NCI-H82 treated with DMSO at 0.1 percent for 48 hours (cell line): ENCODE measurements at regions not wholly inside any gene's neighbourhood (a gene's known extent, or its start where the extent isn't known, plus 50 kb on each side); places are given as distances from the start of the nearest gene placed in this dataset.

Experiments
- DNase-seq: peaks from one replicate; lab custom pipeline; 2025; ENCODE audit not compliant: unreplicated experiment; lab: John Stamatoyannopoulos, UW

DNA sequence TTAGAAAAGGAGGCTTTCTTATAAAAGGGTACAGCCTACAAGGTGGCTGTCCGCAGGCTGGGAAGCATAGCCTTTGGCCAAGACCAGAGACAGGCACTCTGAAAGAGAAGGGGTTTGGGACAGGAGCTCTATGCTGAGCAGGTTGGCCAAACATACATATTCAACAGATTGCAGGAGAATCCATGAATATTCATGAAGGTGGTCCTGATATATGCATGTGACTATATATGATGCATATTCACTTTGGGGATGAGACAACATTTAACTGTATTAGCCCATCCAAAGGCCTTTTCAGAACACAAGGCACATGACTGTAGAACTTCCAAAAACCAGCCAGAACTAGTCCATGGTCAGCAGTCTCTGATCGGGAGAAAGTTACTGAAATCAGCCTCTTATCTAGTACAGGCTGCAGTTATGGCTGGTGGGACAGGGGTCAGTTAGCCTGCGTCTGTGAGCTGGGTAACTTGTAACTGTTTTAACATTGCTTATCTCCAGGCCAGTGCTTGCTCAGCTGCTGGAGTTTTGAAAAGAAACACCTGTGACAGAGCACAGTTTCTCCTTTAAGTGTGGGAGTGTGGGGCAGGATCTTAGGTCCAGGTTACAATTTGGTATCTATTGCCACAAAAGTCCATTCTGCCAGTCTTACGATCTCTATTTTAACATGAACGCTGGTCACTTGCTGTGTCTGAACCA lies 924.2 kb downstream of the UQCRFS1 start:
- no peak for DNase-seq

DNA sequence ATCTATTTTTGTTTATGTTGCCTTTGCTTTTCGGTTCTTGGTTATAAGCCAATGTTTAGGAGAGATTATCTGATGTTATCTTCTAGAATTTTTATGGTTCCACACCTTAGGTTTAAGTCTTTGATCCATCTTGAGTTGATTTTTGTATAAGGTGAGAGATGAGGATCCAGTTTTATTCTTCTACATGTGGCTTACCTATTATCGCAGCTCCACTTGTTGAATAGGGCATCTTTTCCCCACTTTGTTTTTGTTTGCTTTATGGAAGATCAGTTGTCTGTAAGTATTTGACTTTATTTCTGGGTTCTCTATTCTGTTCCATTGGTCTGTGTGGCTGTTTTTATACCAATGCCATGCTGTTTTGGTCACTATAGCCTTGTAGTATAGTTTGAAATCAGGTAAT lies 927.0 kb downstream of the UQCRFS1 start:
- DNase-seq = no peak

- DNase-seq = no peak
These were observed 927.9 kb downstream of the UQCRFS1 start for GRCh38 chr19:28285078-28285477.

GRCh38 chr19:28284389-28284788 lies 928.6 kb downstream of the UQCRFS1 start:
- DNase-seq = no peak

- no peak for DNase-seq
These were observed 929.4 kb downstream of the UQCRFS1 start for GRCh38 chr19:28283592-28283991.

GRCh38 chr19:28281676-28282075 lies 931.3 kb downstream of the UQCRFS1 start:
- no peak for DNase-seq

GRCh38 chr19:28264556-28264955 lies 948.4 kb downstream of the UQCRFS1 start:
- peak; percentile 23 for DNase-seq

- no peak for DNase-seq
These were observed 954.1 kb downstream of the UQCRFS1 start for GRCh38 chr19:28258829-28259228.

GRCh38 chr19:28257396-28257795 lies 955.6 kb downstream of the UQCRFS1 start:
- no peak for DNase-seq

DNA sequence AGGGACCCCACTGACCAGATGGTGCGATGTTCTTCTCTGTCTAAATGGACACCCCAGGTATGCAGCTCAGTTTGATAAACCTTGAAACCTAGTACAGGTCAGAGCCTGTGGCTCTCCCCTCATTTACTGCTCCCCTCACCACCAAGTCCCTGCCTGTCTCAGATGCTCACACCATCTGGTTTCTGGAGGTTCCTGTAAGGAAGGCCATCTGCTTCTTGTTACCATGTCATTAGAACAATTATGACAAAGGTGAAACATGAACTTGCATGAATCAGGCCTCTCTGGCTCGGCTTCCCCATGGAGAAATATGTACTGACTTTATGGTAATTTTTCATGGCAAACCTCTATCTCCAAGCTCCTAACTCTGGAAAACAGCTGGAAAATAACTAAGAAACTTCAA lies 965.7 kb downstream of the UQCRFS1 start:
- DNase-seq = no peak

DNA sequence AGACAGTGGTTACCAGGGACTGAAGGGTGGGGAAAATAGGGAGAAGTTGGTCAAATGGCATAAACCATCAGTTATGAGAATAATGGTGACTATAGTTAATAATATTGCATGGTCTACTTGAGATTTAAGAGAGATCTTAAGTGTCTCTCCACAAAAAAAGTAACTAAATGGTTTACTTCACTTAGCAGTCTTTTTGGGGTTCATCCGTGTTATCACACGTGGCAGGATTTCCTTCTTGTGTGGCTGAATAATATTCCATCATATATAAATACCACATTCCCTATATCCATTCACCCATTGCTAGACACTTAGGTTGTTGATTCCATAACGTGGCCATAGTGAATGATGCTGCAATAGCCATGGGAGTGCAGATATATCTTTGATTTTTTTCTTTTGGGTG lies 967.0 kb downstream of the UQCRFS1 start:
- no peak for DNase-seq

DNA sequence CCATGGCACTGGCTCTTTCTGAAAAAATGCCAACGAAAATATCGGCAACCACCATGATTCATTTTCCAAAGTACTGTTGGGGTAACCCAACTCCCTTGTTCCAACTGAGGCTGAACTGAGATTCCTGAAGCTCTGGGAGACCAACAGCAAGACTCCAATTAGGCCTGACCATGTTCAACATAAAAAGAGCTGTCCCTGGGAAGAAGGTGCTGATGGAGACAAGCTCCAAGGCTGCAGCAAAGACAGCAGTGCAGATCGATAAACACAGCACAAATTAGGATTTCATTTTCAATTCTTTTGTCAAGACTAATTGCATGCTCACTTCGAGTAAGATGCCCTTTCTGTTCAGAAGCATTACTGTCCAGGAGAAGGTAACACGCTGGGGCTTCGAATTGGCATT lies 968.0 kb downstream of the UQCRFS1 start:
- no peak for DNase-seq

- DNase-seq = peak; percentile 3
These were observed 970.5 kb downstream of the UQCRFS1 start for GRCh38 chr19:28242317-28242927.

DNA sequence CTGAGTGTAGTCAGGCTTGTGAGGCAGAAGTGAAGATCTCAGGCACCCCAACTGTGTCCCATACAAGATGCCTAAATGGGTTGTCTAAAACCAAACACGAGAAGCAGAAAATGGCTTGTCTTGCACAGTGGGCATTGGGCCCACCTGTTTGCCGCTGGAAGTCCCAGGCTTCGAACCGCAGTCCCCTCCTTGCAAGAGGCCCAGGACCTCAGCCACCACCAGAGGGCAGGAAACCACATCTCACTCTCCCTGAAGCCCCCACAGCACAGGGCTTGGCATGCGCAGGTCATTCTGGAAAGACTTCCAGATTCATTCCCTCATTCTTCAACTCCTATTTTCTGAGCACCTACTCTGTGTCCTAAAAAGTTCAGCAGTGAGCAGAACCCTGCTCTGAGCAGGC lies 973.7 kb downstream of the UQCRFS1 start:
- no peak for DNase-seq

DNA sequence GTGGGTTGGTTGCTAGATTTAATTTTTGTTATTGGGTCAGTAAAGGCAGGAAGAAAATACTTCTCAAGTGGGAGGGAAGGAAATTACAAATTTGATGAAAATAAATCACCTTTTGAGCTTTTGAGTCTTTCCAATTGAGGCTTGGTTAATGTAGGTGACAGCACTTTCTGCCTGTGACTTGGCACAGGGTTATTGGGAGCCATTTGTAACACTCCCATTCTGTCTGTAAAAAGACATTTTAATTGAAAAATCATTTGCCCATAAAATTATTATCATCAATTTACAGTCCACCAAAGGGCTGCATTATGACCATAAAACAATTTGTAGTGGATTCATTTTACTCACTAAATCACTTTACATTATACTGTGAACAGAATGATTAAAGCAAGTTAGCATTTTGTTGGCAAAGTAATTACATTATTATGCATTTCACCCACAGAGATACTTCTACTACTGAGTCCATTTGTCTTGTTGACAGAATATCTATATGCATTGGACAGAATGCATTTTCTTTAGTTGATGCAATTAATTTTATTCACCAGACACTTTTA lies 974.6 kb downstream of the UQCRFS1 start:
- DNase-seq = no peak

DNA sequence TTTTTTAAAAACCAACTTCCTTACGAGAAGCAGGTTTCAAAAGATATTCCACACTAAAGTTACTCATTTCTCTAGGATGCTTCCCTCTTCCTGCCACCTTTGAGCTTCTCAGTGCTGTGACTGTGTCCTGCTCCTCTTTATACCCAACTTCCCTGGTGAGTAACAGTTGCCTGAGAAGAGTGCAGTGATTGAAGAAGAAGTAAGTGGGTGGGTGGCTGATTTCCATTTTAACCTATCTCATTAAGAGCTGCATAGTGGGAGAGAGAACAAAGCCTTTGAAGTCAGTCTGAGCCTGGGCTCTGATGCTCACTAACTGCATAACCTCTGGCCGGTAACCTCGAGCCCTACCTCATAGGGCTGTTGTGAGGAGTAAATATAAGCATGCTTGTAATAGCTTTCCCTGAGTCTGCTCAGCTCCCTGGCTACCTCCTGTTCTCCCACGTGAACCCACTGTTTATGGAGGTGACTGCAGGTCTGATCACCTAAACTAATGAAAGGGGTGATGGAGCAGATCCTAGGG lies 977.3 kb downstream of the UQCRFS1 start:
- DNase-seq = no peak

GRCh38 chr19:28234637-28235036 lies 978.3 kb downstream of the UQCRFS1 start:
- no peak for DNase-seq

- no peak for DNase-seq
These were observed 984.1 kb downstream of the UQCRFS1 start for GRCh38 chr19:28228854-28229253.

GRCh38 chr19:28224441-28224840 lies 988.5 kb downstream of the UQCRFS1 start:
- DNase-seq = no peak

GRCh38 chr19:28221736-28222135 lies 991.2 kb downstream of the UQCRFS1 start:
- DNase-seq = no peak

DNA sequence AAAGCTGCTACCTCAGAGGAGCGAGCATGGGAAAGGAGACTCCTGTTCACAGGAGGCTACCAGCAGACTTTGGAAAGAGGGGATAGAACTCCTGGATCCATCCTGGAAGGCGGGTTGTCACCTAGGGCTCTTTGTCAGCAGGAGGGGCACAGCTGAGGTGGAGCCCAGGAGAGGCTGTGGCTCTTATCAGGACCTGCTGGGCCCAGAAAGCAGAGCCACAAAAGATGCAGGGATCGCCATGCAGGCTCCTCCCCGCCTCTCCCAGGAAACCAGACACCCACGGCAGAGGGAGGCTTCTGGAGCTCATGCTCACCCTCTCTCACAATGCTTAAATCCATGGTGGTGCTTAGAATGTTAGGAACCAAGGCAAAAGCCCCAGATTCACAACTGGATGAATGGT lies 994.2 kb downstream of the UQCRFS1 start:
- DNase-seq = no peak

DNA sequence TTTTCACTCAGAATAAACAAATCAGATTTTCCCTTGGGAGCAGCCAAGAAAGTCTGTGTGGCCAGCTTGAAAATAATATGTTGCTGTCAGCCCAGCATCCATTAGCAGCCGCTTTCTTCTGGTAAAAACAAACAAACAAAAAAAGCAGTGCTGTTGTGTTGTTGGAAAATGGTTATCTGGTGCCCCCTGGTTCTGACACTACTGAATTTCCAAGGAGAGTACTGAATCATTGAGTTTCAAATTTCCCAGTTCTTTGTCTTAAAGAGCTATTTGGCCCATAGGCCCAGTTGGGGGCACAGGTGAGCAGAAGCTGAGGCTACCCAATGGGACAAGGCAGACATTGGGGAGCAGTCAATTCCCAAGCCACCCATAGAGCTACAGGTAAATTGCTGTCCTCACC lies 995.9 kb downstream of the UQCRFS1 start:
- no peak for DNase-seq
